NCI-H128 (cell line): ENCODE measurements at regions not wholly inside any gene's neighbourhood (a gene's known extent, or its start where the extent isn't known, plus 50 kb on each side); places are given as distances from the start of the nearest gene placed in this dataset.

Source experiments
- DNase-seq: peaks from one replicate; lab custom pipeline; 2025; ENCODE audit not compliant: unreplicated experiment; lab: John Stamatoyannopoulos, UW

- DNase-seq, result no peak
Measured at GRCh38 chr16:11401161-11402050, 56.1 kb downstream of the RMI2 start.

GRCh38 chr16:11402051-11402744 lies 56.9 kb downstream of the RMI2 start:
- no peak for DNase-seq

GRCh38 chr16:11402745-11403533 lies 57.7 kb downstream of the RMI2 start:
- no peak for DNase-seq

GRCh38 chr16:11403534-11403795 lies 58.2 kb downstream of the RMI2 start:
- DNase-seq, result no peak

- DNase-seq, result no peak
Measured at GRCh38 chr16:11403920-11404319, 58.7 kb downstream of the RMI2 start.

GRCh38 chr16:11404603-11405002 lies 59.3 kb downstream of the RMI2 start:
- no peak for DNase-seq

- DNase-seq, result no peak
Measured at GRCh38 chr16:11405331-11406176, 60.3 kb downstream of the RMI2 start.

GRCh38 chr16:11406177-11406560 lies 60.9 kb downstream of the RMI2 start:
- no peak for DNase-seq

GRCh38 chr16:11407047-11407982 lies 62.1 kb downstream of the RMI2 start:
- DNase-seq, result peak; percentile 12

- no peak for DNase-seq
Measured at GRCh38 chr16:11408216-11408615, 63.0 kb downstream of the RMI2 start.

GRCh38 chr16:11409398-11409797 lies 64.1 kb downstream of the RMI2 start:
- DNase-seq, result no peak

- DNase-seq, result no peak
Measured at GRCh38 chr16:11410376-11411058, 65.3 kb downstream of the RMI2 start.

GRCh38 chr16:11411059-11411550 lies 65.8 kb downstream of the RMI2 start:
- no peak for DNase-seq

GRCh38 chr16:11412175-11412904 lies 67.1 kb downstream of the RMI2 start:
- DNase-seq, result no peak

- DNase-seq, result no peak
Measured at GRCh38 chr16:11412965-11413887, 68.0 kb downstream of the RMI2 start.

- no peak for DNase-seq
Measured at GRCh38 chr16:11413907-11414595, 68.8 kb downstream of the RMI2 start.
